NT2/D1 (cell line): ENCODE measurements at regions not wholly inside any gene's neighbourhood (a gene's known extent, or its start where the extent isn't known, plus 50 kb on each side); places are given as distances from the start of the nearest gene placed in this dataset.

Experiments used
- DNase-seq: peaks from one replicate; pipeline ENCODE4 v3.0.0-alpha.2; 2011; ENCODE audit warnings: low read depth, low spot score
- H3K27me3 ChIP-seq: 2 replicates; pipeline ENCODE4 v1.6.0; 2011; ENCODE audit warnings: mild to moderate bottlenecking; ENCODE audit not compliant: insufficient read length, insufficient read depth
- H3K36me3 ChIP-seq: 2 replicates; pipeline ENCODE4 v1.6.1; 2011; ENCODE audit warnings: mild to moderate bottlenecking, low read length, mixed read lengths; ENCODE audit not compliant: insufficient read depth, insufficient read length
- H3K4me1 ChIP-seq: 2 replicates; pipeline ENCODE4 v1.5.1; 2011; ENCODE audit not compliant: insufficient read depth, insufficient read length
- H3K4me3 ChIP-seq: 2 replicates; pipeline ENCODE4 v1.5.1; 2011; ENCODE audit warnings: low read depth; ENCODE audit not compliant: insufficient read length
- H3K9ac ChIP-seq: 2 replicates; pipeline ENCODE4 v1.6.0; 2011; ENCODE audit warnings: low read depth; ENCODE audit not compliant: insufficient read length
- H3K9me3 ChIP-seq: 2 replicates; pipeline ENCODE4 v1.5.1; 2011; ENCODE audit warnings: mild to moderate bottlenecking, low read length; ENCODE audit not compliant: insufficient read depth
- SUZ12 ChIP-seq: IDR thresholded peaks from 2 replicates; pipeline ENCODE4 v1.6.1; 2011; ENCODE audit not compliant: insufficient read length, insufficient read depth; ENCODE audit errors: extremely low read depth
- YY1 ChIP-seq: IDR thresholded peaks from 2 replicates; pipeline ENCODE4 v1.6.1; 2011; ENCODE audit not compliant: insufficient read length, insufficient read depth
- ZNF274 ChIP-seq: IDR thresholded peaks from 2 replicates; pipeline ENCODE4 v1.6.1; 2011; ENCODE audit warnings: mild to moderate bottlenecking, low read depth, low read length

DNA sequence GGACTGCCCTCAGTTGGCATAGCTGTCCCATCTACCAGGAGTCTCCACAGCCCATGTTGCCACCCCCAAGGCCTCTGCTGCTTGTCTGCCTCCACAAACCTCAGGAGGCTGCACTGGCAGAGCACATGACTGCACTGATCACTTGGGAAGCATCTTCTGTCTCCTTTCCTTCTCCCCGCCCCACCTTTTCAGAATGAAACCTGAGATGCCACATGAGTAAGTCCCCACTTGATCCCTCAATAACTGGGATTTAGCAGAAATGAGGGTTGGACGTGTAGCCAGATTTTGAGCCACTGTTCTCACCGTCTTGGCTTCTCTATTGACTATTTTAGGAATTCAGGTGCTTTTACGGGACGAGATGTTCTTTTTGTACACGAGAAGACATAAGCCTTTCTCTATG lies 328.4 kb downstream of the CDC5L start:
- Histone ChIP-seq H3K4me1 (peaks cover 7% of the 10 kb centered on the region), H3K4me3 (no peak overlapping the region), H3K9me3 (no peaks in the 10 kb centered on the region), H3K36me3 (no peaks in the 10 kb centered on the region), H3K27me3 (no peaks in the 10 kb centered on the region), H3K9ac (no peak overlapping the region)
- TF ChIP-seq YY1 (no peak), ZNF274 (no peak), SUZ12 (no peak)
- DNase-seq, result no peak

- no peaks in the 10 kb centered on the region for H3K9me3 ChIP-seq
- H3K4me1 ChIP-seq, result peaks cover 4% of the 10 kb centered on the region
- no peaks in the 10 kb centered on the region for H3K27me3 ChIP-seq
- no peaks in the 10 kb centered on the region for H3K36me3 ChIP-seq
- DNase-seq, result no peak
- H3K9ac ChIP-seq, result no peak overlapping the region
- no peak for TF ChIP-seq SUZ12
- TF ChIP-seq ZNF274, result no peak
- no peak for TF ChIP-seq YY1
- no peak overlapping the region for H3K4me3 ChIP-seq
These were observed 329.9 kb downstream of the CDC5L start for GRCh38 chr6:44717431-44717830.

- H3K9me3 ChIP-seq, result no peaks in the 10 kb centered on the region
- peaks cover 3% of the 10 kb centered on the region for H3K4me1 ChIP-seq
- no peaks in the 10 kb centered on the region for H3K27me3 ChIP-seq
- H3K36me3 ChIP-seq, result no peaks in the 10 kb centered on the region
- DNase-seq, result no peak
- no peak overlapping the region for H3K4me3 ChIP-seq
- no peak for TF ChIP-seq ZNF274
- TF ChIP-seq YY1, result no peak
- no peak for TF ChIP-seq SUZ12
- no peak overlapping the region for H3K9ac ChIP-seq
These were observed 334.6 kb downstream of the CDC5L start for GRCh38 chr6:44721954-44722578.

DNA sequence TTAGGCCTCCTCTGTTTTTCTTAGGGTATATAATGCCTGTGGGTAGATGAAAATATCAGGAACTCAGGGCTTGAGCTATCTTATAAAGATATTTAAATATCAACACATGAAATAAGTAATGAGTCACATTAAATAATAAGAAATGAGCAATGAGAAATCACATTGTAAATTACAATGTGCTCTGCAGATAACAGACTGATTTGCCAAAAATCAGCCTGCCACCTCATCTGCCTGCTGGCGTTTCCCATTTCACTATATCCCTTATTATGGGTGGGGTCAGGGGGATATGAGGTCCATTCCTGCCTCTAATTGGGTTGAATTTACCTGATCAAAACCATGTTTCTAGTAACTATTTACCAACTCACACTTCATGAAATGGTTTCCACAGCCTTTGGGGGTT lies 335.2 kb downstream of the CDC5L start:
- no peak for DNase-seq

DNA sequence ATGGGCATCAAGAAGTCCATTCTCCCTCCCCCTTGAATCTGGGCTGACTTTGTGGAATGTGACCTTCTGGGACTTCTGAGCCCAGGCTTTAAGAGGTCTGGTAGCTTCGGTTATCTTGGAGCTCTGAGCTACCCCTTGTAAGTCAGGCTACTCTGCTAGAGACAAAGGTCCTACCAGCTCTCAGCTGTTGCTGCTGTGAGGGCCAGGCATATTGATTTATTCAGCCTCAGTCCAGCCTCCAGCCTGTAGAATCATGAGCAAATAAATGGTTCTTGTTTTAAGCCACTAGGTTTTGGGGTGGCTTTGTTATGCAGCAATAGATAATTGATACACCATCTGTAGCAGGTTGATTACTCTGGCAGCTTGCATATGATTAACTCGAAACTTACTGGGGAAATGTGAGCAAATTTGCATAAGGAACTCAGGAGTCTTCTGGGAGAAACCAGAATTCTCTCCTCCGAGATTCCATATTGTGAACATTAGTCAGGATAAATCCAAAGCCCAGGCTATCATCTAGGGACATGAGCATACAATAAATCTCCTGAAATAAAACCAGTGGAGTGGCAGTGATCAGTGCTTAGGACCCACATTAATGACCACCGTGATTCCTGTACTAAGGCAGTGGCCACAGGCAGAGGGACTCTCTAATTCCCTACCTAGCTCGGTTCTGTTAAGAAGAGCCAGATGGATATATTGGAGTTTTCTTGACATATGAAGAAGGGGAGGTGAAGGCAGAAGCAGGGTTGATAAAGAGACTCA lies 336.1 kb downstream of the CDC5L start:
- Histone ChIP-seq H3K9me3 (no peaks in the 10 kb centered on the region), H3K36me3 (no peaks in the 10 kb centered on the region), H3K9ac (no peak overlapping the region), H3K27me3 (no peaks in the 10 kb centered on the region), H3K4me1 (peaks cover 3% of the 10 kb centered on the region), H3K4me3 (no peak overlapping the region)
- no peak for DNase-seq
- TF ChIP-seq ZNF274, result no peak
- no peak for TF ChIP-seq YY1

More for the DNA sequence above, 335.2 kb downstream of the CDC5L start:
- TF ChIP-seq SUZ12 (no peak), ZNF274 (no peak), YY1 (no peak)
- Histone ChIP-seq H3K9me3 (no peaks in the 10 kb centered on the region), H3K36me3 (no peaks in the 10 kb centered on the region), H3K27me3 (no peaks in the 10 kb centered on the region), H3K4me3 (no peak overlapping the region), H3K9ac (no peak overlapping the region), H3K4me1 (peaks cover 3% of the 10 kb centered on the region)

DNA sequence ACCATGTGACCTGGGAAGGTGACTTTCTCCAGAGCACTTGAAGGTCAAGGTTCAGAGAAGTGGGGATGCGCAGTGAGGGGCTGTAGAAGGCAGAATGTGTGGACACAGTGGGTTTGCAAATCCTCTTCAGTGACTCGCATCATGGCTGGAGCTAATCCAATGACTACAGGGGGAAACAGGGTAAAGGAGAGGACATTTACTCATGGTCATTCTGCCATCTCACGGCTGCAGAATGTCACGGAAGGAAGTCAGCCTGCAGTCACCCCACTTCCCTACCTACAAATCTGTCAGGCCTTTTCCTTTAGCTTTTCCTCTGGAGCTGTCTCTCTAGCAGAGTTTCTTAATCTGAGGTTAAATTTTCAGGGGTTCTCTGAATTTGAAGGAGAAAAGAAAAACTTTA lies 337.6 kb downstream of the CDC5L start:
- TF ChIP-seq YY1 (no peak), SUZ12 (no peak), ZNF274 (no peak)
- DNase-seq, result no peak
- Histone ChIP-seq H3K4me3 (no peak overlapping the region), H3K9ac (no peak overlapping the region), H3K9me3 (no peaks in the 10 kb centered on the region), H3K36me3 (no peaks in the 10 kb centered on the region), H3K4me1 (peaks cover 3% of the 10 kb centered on the region), H3K27me3 (no peaks in the 10 kb centered on the region)

GRCh38 chr6:44727651-44728630 lies 340.4 kb downstream of the CDC5L start:
- H3K36me3 ChIP-seq, result no peaks in the 10 kb centered on the region
- no peak overlapping the region for H3K4me3 ChIP-seq
- peaks cover 3% of the 10 kb centered on the region for H3K4me1 ChIP-seq
- no peaks in the 10 kb centered on the region for H3K9me3 ChIP-seq
- H3K9ac ChIP-seq, result no peak overlapping the region
- TF ChIP-seq YY1 (no peak), SUZ12 (no peak), ZNF274 (no peak)
- H3K27me3 ChIP-seq, result no peaks in the 10 kb centered on the region
- DNase-seq, result no peak
